ENCODE measurements at regions not wholly inside any gene's neighbourhood (a gene's known extent, or its start where the extent isn't known, plus 50 kb on each side); places are given as distances from the start of the nearest gene placed in this dataset.

- no peaks in the 10 kb centered on the region for H3K9me3 Mint-ChIP-seq
Observed at GRCh38 chr2:71791061-71791450, 337.7 kb downstream of the DYSF start.

GRCh38 chr2:71790226-71791060 lies 337.1 kb downstream of the DYSF start:
- H3K9me3 Mint-ChIP-seq, result no peaks in the 10 kb centered on the region
- no peaks in the 10 kb centered on the region for H3K27me3 Mint-ChIP-seq (ENCODE audit: low read depth)
- peaks cover 33% of the 10 kb centered on the region for H3K4me1 Mint-ChIP-seq
- no peak overlapping the region for H3K27ac Mint-ChIP-seq
- H3K4me3 Mint-ChIP-seq, result no peak overlapping the region
- peak in 1 of 2 experiments; percentile 31 for DNase-seq (ENCODE audit: low spot score in 2 of 2, unreplicated experiment in 2 of 2)
- TF ChIP-seq CTCF (IDR thresholded peaks at IDR 0.05; ENCODE audit: unreplicated experiment), result no peak
- no peaks in the 10 kb centered on the region for H3K36me3 Mint-ChIP-seq

More at GRCh38 chr2:71791061-71791450, 337.7 kb downstream of the DYSF start:
- Mint-ChIP-seq H3K36me3 (no peaks in the 10 kb centered on the region), H3K27me3 (ENCODE audit: low read depth) (no peaks in the 10 kb centered on the region), H3K4me1 (peaks cover 30% of the 10 kb centered on the region), H3K4me3 (no peak overlapping the region), H3K27ac (no peak overlapping the region)
- no peak for TF ChIP-seq CTCF (IDR thresholded peaks at IDR 0.05; ENCODE audit: unreplicated experiment)
- no peak for DNase-seq (ENCODE audit: low spot score in 2 of 2, unreplicated experiment in 2 of 2)

- Mint-ChIP-seq H3K4me1 (peaks cover 39% of the 10 kb centered on the region), H3K27ac (peak overlapping the region; percentile 50), H3K9me3 (no peaks in the 10 kb centered on the region), H3K36me3 (no peaks in the 10 kb centered on the region), H3K4me3 (no peak overlapping the region), H3K27me3 (ENCODE audit: low read depth) (no peaks in the 10 kb centered on the region)
- peak in 1 of 2 experiments; percentile 16 for DNase-seq (ENCODE audit: low spot score in 2 of 2, unreplicated experiment in 2 of 2)
- no peak for TF ChIP-seq CTCF (IDR thresholded peaks at IDR 0.05; ENCODE audit: unreplicated experiment)
Observed at GRCh38 chr2:71789556-71790204, 336.3 kb downstream of the DYSF start.

- Mint-ChIP-seq H3K27ac (no peak overlapping the region), H3K4me1 (peaks cover 36% of the 10 kb centered on the region), H3K4me3 (no peak overlapping the region), H3K9me3 (no peaks in the 10 kb centered on the region), H3K36me3 (no peaks in the 10 kb centered on the region), H3K27me3 (ENCODE audit: low read depth) (no peaks in the 10 kb centered on the region)
- peak in 1 of 2 experiments; percentile 7 for DNase-seq (ENCODE audit: low spot score in 2 of 2, unreplicated experiment in 2 of 2)
- no peak for TF ChIP-seq CTCF (IDR thresholded peaks at IDR 0.05; ENCODE audit: unreplicated experiment)
Observed at GRCh38 chr2:71788601-71789240, 335.4 kb downstream of the DYSF start.

- Mint-ChIP-seq H3K36me3 (no peaks in the 10 kb centered on the region), H3K9me3 (no peaks in the 10 kb centered on the region), H3K27me3 (ENCODE audit: low read depth) (no peaks in the 10 kb centered on the region), H3K4me1 (peaks cover 37% of the 10 kb centered on the region), H3K27ac (no peak overlapping the region), H3K4me3 (no peak overlapping the region)
- TF ChIP-seq CTCF (IDR thresholded peaks at IDR 0.05; ENCODE audit: unreplicated experiment), result no peak
- no peak for DNase-seq (ENCODE audit: low spot score in 2 of 2, unreplicated experiment in 2 of 2)
Observed at GRCh38 chr2:71788186-71788525, 334.8 kb downstream of the DYSF start.

Measured in mesothelial cell of epicardium (in vitro differentiated cells).